Jurkat, Clone E6-1 (cell line): ENCODE measurements at regions not wholly inside any gene's neighbourhood (a gene's known extent, or its start where the extent isn't known, plus 50 kb on each side); places are given as distances from the start of the nearest gene placed in this dataset.
"Not testable (repeated sequence)": the region's sequence is repeated elsewhere in the genome, so short reads cannot be mapped to it uniquely, and the experiment has no call there.

Source experiments
- DNase-seq: peaks from one replicate; pipeline ENCODE4 v3.0.0-alpha.2; 2011; ENCODE audit warnings: low read depth, low spot score
- H3K4me3 ChIP-seq: 2 replicates; pipeline ENCODE4 v1.5.1; 2011; ENCODE audit warnings: mild to moderate bottlenecking, low read length, control low read depth, moderate library complexity

DNA sequence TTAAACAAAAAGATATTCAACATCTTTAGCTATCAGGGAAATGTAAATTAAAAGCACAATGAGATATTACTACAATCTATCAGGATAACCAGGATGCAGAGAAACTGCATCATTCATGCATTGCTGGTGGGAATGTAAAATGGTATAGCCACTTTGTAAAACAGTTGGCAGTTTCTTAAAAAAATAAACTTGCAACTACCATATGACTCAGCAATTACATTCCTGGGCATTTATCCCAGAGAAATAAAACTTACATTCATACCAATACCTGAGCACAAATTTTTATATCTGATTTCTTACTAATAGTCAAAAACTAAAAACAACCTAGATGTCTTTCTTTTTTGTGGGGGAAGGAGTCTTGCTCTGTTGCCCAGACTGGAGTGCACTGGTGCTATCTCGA is 190.3 kb upstream of the TAB2 start:
- H3K4me3 ChIP-seq = no peak overlapping the region

GRCh38 chr6:149128489-149129145 is 188.9 kb upstream of the TAB2 start:
- DNase-seq = peak; percentile 26
- no peak overlapping the region for H3K4me3 ChIP-seq

More for the DNA sequence above, 190.3 kb upstream of the TAB2 start:
- no peak for DNase-seq

DNA sequence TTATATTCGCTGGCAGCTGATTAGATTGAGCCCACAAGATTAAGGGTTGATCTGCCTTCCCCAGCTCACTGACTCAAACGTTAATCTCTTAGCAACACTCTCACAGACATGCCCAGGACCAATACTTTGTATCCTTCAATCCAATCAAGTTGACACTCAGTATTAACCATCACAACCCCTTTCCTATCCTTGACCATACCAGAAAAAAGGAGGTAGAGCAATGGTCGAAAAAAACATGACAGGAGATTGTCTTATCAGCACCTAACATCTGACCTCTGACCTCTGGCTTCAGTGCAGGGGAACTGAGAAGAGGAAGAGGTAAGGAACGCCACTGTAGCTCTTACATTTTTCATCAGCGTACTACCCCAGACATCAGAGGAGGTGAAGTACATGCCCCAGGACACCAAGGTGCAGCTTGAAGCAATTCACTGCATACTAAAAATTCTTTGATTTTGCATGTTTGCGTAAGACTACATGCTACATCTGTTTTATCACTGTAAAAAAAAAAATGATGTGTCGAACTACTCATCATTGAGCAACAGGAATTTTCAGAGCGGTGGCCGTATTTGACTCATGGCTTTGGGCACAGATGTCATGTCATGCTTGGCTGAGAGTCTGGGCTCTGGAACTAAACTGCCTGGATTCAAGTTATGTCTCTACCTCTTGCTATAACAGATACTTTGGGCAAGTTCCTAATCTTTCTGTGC is 188.0 kb upstream of the TAB2 start:
- no peak for DNase-seq
- H3K4me3 ChIP-seq = no peak overlapping the region

GRCh38 chr6:149130090-149130489 is 187.4 kb upstream of the TAB2 start:
- H3K4me3 ChIP-seq = no peak overlapping the region
- DNase-seq = no peak

DNA sequence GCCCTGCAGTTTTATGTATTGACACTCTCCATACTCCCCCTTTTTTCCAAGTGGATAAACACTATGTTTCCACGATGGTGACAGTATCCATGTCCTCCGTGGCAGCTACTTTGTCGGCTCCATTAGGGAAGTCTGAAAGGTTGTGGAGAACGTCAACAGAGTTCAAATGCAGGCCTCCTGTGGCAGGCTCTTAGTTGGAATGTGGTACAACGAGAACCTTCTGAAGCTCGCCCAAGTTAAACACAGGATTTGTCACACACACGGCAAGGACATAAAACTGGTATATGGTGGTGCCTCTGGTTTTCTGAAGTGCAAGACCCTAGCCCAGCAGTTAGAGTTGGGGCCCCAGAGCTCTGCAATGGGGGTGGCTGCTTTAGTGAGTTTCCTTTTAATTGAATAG is 187.0 kb upstream of the TAB2 start:
- H3K4me3 ChIP-seq = no peak overlapping the region
- no peak for DNase-seq

GRCh38 chr6:149131891-149132290 is 185.6 kb upstream of the TAB2 start:
- no peak overlapping the region for H3K4me3 ChIP-seq
- no peak for DNase-seq

DNA sequence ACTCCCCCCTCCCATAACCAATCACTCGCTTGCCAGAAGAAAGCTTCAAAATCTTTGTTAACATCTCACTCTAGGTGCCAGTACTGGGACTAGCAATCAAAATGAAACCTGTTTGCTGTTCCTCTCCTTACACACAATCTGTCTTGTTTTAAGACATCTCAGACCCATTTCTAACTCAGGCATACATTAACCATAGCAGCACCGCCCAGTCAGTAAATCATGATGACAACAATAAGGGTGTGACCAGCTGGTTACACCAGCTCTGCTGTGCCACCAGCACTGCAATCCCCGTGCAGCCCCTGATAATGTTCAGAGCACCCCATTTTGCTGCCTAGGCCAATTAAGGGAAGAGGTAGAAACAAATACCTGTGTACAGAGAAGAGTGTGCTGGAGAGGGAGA is 185.2 kb upstream of the TAB2 start:
- H3K4me3 ChIP-seq = no peak overlapping the region
- no peak for DNase-seq

- H3K4me3 ChIP-seq = no peak overlapping the region
- DNase-seq = no peak
These were observed 183.0 kb upstream of the TAB2 start for GRCh38 chr6:149134511-149134933.

- DNase-seq = no peak
- H3K4me3 ChIP-seq = no peak overlapping the region
These were observed 181.7 kb upstream of the TAB2 start for GRCh38 chr6:149135809-149136208.

DNA sequence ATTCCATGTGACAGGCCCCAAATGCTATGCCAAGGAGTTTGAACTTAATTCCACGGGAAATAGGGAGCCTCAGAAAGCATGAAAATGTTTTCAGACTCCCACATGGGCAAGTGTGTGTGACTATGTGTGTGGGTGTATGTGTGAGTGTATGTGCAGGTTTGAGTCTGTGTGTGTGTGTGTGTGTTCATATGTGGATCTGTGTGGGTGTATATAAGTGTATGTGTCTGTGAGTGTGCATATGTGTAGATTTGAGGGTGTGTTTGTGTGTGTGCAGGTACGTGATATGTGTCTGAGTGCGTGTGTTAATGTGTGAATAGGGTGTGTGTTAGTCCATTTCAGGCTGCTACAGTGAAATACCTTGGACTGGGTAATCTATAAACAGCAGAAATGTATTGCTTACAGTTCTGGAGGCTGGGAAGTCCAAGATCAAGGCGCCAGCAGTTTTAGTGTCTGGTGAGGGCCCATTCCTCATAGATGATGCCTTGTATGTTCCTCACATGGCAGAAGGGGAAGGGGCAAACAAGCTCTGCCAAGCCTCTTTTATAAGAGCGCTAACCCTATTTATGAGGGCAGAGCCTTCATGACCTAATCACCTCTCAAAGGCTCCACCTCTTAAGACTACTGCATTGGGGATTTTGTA is 181.1 kb upstream of the TAB2 start:
- no peak overlapping the region for H3K4me3 ChIP-seq
- DNase-seq = no peak

GRCh38 chr6:149136913-149137286 is 180.6 kb upstream of the TAB2 start:
- DNase-seq = no peak
- no peak overlapping the region for H3K4me3 ChIP-seq

DNA sequence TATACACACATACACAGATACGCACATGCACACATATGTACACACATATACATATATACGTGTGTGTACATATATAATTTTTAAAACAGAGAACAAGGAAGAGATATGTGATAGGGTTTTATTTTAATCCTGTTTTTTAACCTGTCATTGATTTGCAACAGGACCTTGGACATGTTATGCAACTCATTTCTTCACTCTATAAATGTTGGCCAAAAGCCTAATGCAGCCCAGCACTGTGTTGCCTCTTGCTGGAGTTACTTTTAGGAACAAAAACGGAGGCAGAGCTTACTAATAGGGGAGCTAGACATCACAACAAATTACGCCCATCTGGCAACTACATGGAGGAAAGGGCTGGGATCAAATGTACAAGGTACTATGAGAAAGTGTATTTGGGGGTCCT is 179.9 kb upstream of the TAB2 start:
- no peak overlapping the region for H3K4me3 ChIP-seq
- no peak for DNase-seq

DNA sequence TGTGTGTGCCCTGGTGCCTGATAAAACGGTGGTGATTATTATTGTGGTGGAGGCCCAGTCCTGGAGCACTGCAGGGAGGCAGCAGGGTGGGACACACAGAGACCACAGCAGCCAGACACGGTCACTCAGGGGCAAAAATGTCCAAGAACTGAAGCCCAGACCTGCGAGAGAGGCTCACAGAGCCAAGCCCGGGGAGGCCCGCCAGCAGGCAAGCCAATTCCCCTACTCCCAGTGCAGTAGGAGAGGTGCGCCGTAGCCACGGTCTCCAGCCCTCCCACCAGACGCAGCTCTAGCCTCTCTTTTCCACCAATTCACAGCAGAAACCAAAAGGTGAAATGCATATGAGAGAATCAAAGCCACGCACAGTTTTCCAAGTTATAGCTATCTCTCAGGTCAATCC is 179.4 kb upstream of the TAB2 start:
- H3K4me3 ChIP-seq = no peak overlapping the region
- no peak for DNase-seq

GRCh38 chr6:149138699-149139294 is 178.7 kb upstream of the TAB2 start:
- DNase-seq = no peak
- H3K4me3 ChIP-seq = no peak overlapping the region

GRCh38 chr6:149139782-149140136 is 177.8 kb upstream of the TAB2 start:
- no peak overlapping the region for H3K4me3 ChIP-seq
- no peak for DNase-seq

DNA sequence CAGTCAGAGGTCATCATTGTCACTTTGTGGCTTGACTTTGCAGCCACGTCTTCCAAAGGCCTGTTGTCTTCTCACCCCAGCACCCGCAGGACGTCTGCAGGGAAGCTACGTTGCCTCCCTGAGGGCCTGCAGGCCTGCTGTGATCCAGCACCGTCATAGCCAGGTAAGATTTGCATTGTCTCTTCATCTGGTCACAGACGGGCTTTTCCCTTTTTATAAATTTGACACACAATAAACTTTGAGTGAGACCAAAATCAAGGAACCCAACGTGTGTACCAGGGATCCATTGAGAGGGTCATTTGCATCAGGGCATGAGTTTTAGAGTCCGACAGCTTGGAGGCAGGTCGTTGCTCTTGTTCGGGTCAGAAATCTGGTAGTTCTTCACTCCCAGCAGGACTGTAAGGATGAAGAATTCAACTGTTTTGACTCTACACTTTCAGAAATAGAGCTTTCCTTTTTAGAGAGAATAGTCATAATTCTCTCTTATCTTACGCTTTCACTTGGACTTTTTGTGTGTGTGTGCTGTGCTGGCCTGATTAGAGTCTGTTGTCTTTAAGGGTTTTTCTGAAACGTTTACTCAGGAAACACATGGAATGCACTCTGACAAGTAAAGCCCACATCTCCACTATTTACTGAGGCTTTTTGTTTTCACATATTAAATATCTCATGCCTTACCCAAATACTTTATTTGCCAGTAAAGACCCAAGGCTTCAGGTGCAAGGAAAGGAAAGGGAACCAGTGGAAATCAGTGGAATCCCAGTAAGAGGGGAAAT is 177.2 kb upstream of the TAB2 start:
- DNase-seq = no peak
- no peak overlapping the region for H3K4me3 ChIP-seq

GRCh38 chr6:149140910-149141290 is 176.6 kb upstream of the TAB2 start:
- H3K4me3 ChIP-seq = no peak overlapping the region
- no peak for DNase-seq

GRCh38 chr6:149142924-149143429 is 174.5 kb upstream of the TAB2 start:
- no peak for DNase-seq
- no peak overlapping the region for H3K4me3 ChIP-seq

DNA sequence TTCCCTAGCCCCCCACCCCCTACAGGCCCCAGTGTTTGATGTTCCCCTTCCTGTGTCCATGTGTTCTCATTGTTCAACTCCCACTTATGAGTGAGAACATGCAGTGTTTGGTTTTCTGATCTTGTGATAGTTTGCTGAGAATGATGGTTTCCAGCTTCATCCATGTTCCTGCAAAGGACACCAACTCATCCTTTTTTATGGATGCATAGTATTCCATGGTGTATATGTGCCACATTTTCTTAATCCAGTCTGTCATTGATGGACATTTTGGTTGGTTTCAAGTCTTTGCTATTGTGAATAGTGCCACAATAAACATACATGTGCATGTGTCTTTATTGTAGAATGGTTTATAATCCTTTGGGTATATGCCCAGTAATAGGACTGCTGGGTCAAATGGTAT is 171.7 kb upstream of the TAB2 start:
- not testable (repeated sequence) for DNase-seq

More for the DNA sequence above, 171.7 kb upstream of the TAB2 start:
- H3K4me3 ChIP-seq = not testable (repeated sequence)
